ENCODE measurements at regions not wholly inside any gene's neighbourhood (a gene's known extent, or its start where the extent isn't known, plus 50 kb on each side); places are given as distances from the start of the nearest gene placed in this dataset.

GRCh38 chr3:159635047-159635641 lies 353.5 kb upstream of the IL12A start:
- dilution Hi-C loops (cut with MboI; ENCODE audit: extremely low pct_ligation_motif_present, low sequenced_read_pairs): no loop called here
- Histone ChIP-seq H4K20me1 (ENCODE audit: control insufficient read depth, extremely low read depth, insufficient read depth, low read length) (no peaks in the 10 kb centered on the region), H2AFZ (ENCODE audit: control insufficient read depth, low read length) (no peak overlapping the region), H3K79me2 (ENCODE audit: control insufficient read depth, insufficient read depth, low read length) (no peaks in the 10 kb centered on the region), H3K9me3 (ENCODE audit: control insufficient read depth, low read depth, low read length) (no peaks in the 10 kb centered on the region), H3K9me1 (ENCODE audit: control insufficient read depth, extremely low read depth, insufficient read depth, low read length) (no peaks in the 10 kb centered on the region), H3K4me1 (ENCODE audit: control insufficient read depth, extremely low read depth, insufficient read depth, low read length) (peaks cover 28% of the 10 kb centered on the region), H3K36me3 (ENCODE audit: control insufficient read depth in 2 of 2, extremely low read depth in 1 of 2, insufficient read depth in 2 of 2, low read length in 2 of 2) (no peaks in the 10 kb centered on the region), H3K27me3 (ENCODE audit: control insufficient read depth, extremely low read depth, insufficient read depth, low read length) (no peaks in the 10 kb centered on the region), H3K27ac (ENCODE audit: control insufficient read depth, insufficient read depth, low read length) (no peak overlapping the region), H3K4me2 (ENCODE audit: control insufficient read depth, extremely low read depth, insufficient read depth, low read depth, low read length) (no peak overlapping the region), H3K4me3 (ENCODE audit: control insufficient read depth in 2 of 3, extremely low read depth in 1 of 3, insufficient read depth in 2 of 3, low read depth in 1 of 3, low read length in 3 of 3) (no peak overlapping the region), H3K9ac (ENCODE audit: control insufficient read depth, extremely low read depth, insufficient read depth, low read length) (no peak overlapping the region)
- DNase-seq (ENCODE audit: low read depth, low spot score) (no peak), FAIRE-seq (no peak)
- TF ChIP-seq EZH2 (IDR thresholded peaks at IDR 0.05; ENCODE audit: low read length) (no peak), CTCF (optimal IDR thresholded peaks at IDR 0.05 in 1 of 3, IDR thresholded peaks at IDR 0.05 in 1 of 3, conservative IDR thresholded peaks at IDR 0.05 in 1 of 3; ENCODE audit: extremely low read depth in 1 of 3, insufficient read depth in 2 of 3, low read length in 3 of 3) (no peak)

GRCh38 chr3:159637883-159638542 lies 350.6 kb upstream of the IL12A start:
- no peaks in the 10 kb centered on the region for H3K9me3 ChIP-seq (ENCODE audit: control insufficient read depth, low read depth, low read length)
- FAIRE-seq (peak; percentile 59), DNase-seq (ENCODE audit: low read depth, low spot score) (no peak)
- H3K27me3 ChIP-seq (ENCODE audit: control insufficient read depth, extremely low read depth, insufficient read depth, low read length): no peaks in the 10 kb centered on the region
- no peak overlapping the region for H3K4me3 ChIP-seq (ENCODE audit: control insufficient read depth in 2 of 3, extremely low read depth in 1 of 3, insufficient read depth in 2 of 3, low read depth in 1 of 3, low read length in 3 of 3)
- H3K36me3 ChIP-seq (ENCODE audit: control insufficient read depth in 2 of 2, extremely low read depth in 1 of 2, insufficient read depth in 2 of 2, low read length in 2 of 2): no peaks in the 10 kb centered on the region
- H3K4me2 ChIP-seq (ENCODE audit: control insufficient read depth, extremely low read depth, insufficient read depth, low read depth, low read length): no peak overlapping the region
- H3K79me2 ChIP-seq (ENCODE audit: control insufficient read depth, insufficient read depth, low read length): no peaks in the 10 kb centered on the region
- no peak overlapping the region for H3K9ac ChIP-seq (ENCODE audit: control insufficient read depth, extremely low read depth, insufficient read depth, low read length)
- no peak overlapping the region for H2AFZ ChIP-seq (ENCODE audit: control insufficient read depth, low read length)
- TF ChIP-seq CTCF (optimal IDR thresholded peaks at IDR 0.05 in 1 of 3, IDR thresholded peaks at IDR 0.05 in 1 of 3, conservative IDR thresholded peaks at IDR 0.05 in 1 of 3; ENCODE audit: extremely low read depth in 1 of 3, insufficient read depth in 2 of 3, low read length in 3 of 3) (no peak), EZH2 (IDR thresholded peaks at IDR 0.05; ENCODE audit: low read length) (no peak)
- no peak overlapping the region for H3K27ac ChIP-seq (ENCODE audit: control insufficient read depth, insufficient read depth, low read length)
- peaks cover 22% of the 10 kb centered on the region for H3K4me1 ChIP-seq (ENCODE audit: control insufficient read depth, extremely low read depth, insufficient read depth, low read length)
- dilution Hi-C loops (cut with MboI; ENCODE audit: extremely low pct_ligation_motif_present, low sequenced_read_pairs): no loop called here
- H3K9me1 ChIP-seq (ENCODE audit: control insufficient read depth, extremely low read depth, insufficient read depth, low read length): no peaks in the 10 kb centered on the region
- H4K20me1 ChIP-seq (ENCODE audit: control insufficient read depth, extremely low read depth, insufficient read depth, low read length): no peaks in the 10 kb centered on the region
